A549 (cell line): ENCODE measurements at regions not wholly inside any gene's neighbourhood (a gene's known extent, or its start where the extent isn't known, plus 50 kb on each side); places are given as distances from the start of the nearest gene placed in this dataset.

Experiments used
- ATAC-seq, 2 experiments: fragments of 200-7000 bp in 1 of 2; fragments of >200 bp in 1 of 2; cut with Nextera tagmentation in 1 of 2; cut with Tn5 transposase in 1 of 2; 3 replicates each; pipeline versions ENCODE4 v1.8.0 to v1.9.1; 2018 to 2020; ENCODE audit warnings: mild to moderate bottlenecking in 1 of 2, moderate library complexity in 1 of 2
- CTCF ChIA-PET: fragments of 300-600 bp; sonication (Branson Sonifier 250); formaldehyde crosslinking; extraction: SDS; loops from one replicate; lab custom pipeline; 2021; ENCODE audit warnings: antibody characterized with exemption, inconsistent platforms; lab: Yijun Ruan, JAX
- POLR2A ChIA-PET: fragments of 350-600 bp; formaldehyde crosslinking; extraction: SDS; loops from one replicate; lab custom pipeline; 2021; ENCODE audit warnings: antibody characterized with exemption, inconsistent platforms; lab: Yijun Ruan, JAX
- DNase-seq, 2 experiments: peaks; one replicate each; pipeline versions ENCODE4 v3.0.0 to v3.0.0-alpha.2; 2011 to 2016; ENCODE audit warnings: low read depth in 1 of 2, low spot score in 1 of 2
- FAIRE-seq: peaks from 2 replicates; lab custom pipeline; 2011; peaks lifted over from hg19 to GRCh38; lab: Jason Lieb, UNC
- H3K27ac ChIP-seq, 2 experiments: fragments of >200 bp; sonication (Bioruptor Twin); formaldehyde crosslinking; 3 replicates each; pipeline ENCODE4 v1.5.1; 2016 to 2017
- H3K4me1 ChIP-seq: fragments of >200 bp; sonication (Bioruptor Twin); formaldehyde crosslinking; 3 replicates; pipeline ENCODE4 v1.6.1; 2016
- H3K4me2 ChIP-seq: fragments of >200 bp; sonication (Bioruptor Twin); formaldehyde crosslinking; 3 replicates; pipeline ENCODE4 v1.6.1; 2016
- H3K4me3 ChIP-seq: fragments of >200 bp; sonication (Bioruptor Twin); formaldehyde crosslinking; 3 replicates; pipeline ENCODE4 v1.5.1; 2016
- H3K9me3 ChIP-seq: fragments of >200 bp; sonication (Bioruptor Twin); formaldehyde crosslinking; 3 replicates; pipeline ENCODE4 v1.6.1; 2016
- CEBPB ChIP-seq, 2 experiments: fragments of >200 bp in 1 of 2; sonication (Bioruptor Twin) in 1 of 2; formaldehyde crosslinking in 1 of 2; IDR thresholded peaks; 2 replicates each; pipeline ENCODE4 v1.6.1; 2012 to 2016
- CHD4 ChIP-seq: fragments of 200-600 bp; sonication (generic); IDR thresholded peaks from 2 replicates; pipeline ENCODE4 v1.6.1; 2016; ENCODE audit warnings: antibody characterized with exemption, mild to moderate bottlenecking, borderline replicate concordance
- EHF ChIP-seq: fragments of 250-450 bp; sonication (Bioruptor Pico); IDR thresholded peaks from 2 replicates; pipeline ENCODE4 v1.5.0; 2020; ENCODE audit warnings: mild to moderate bottlenecking
- EHMT2 ChIP-seq: fragments of 200-600 bp; sonication (generic); IDR thresholded peaks from 2 replicates; pipeline ENCODE4 v1.6.1; 2016; ENCODE audit warnings: antibody characterized with exemption, low read depth, mild to moderate bottlenecking, moderate library complexity
- ELK1 ChIP-seq: fragments of 150-350 bp; IDR thresholded peaks from 2 replicates; pipeline ENCODE4 v1.6.1; 2014; ENCODE audit warnings: low read depth, mild to moderate bottlenecking, low read length
- ESRRA ChIP-seq: fragments of 150-350 bp; IDR thresholded peaks from 2 replicates; pipeline ENCODE4 v1.6.1; 2014; ENCODE audit warnings: mild to moderate bottlenecking, low read length, borderline replicate concordance
- FOSB ChIP-seq: fragments of 250-450 bp; sonication (Bioruptor Pico); IDR thresholded peaks from 2 replicates; pipeline ENCODE4 v1.5.0; 2020; ENCODE audit warnings: mild to moderate bottlenecking, moderate library complexity
- FOSL2 ChIP-seq, 2 experiments: fragments of 450-650 bp in 1 of 2; fragments of >200 bp in 1 of 2; sonication (Bioruptor Twin) in 1 of 2; formaldehyde crosslinking; IDR thresholded peaks; 2 replicates each; pipeline versions ENCODE4 v1.5.0 to v1.6.1; 2016 to 2020; ENCODE audit warnings: mild to moderate bottlenecking in 1 of 2, moderate library complexity in 1 of 2
- FOXS1 ChIP-seq: fragments of 250-450 bp; sonication (Bioruptor Pico); IDR thresholded peaks from 2 replicates; pipeline ENCODE4 v1.5.0; 2020; ENCODE audit warnings: mild to moderate bottlenecking, moderate library complexity
- HDAC2 ChIP-seq: fragments of 200-600 bp; sonication (generic); IDR thresholded peaks from 2 replicates; pipeline ENCODE4 v1.6.1; 2016
- HES2 ChIP-seq: fragments of >200 bp; sonication (Bioruptor Twin); formaldehyde crosslinking; IDR thresholded peaks from 2 replicates; pipeline ENCODE4 v1.6.1; 2016
- HEYL ChIP-seq: fragments of 250-450 bp; sonication (Bioruptor Pico); IDR thresholded peaks from 2 replicates; pipeline ENCODE4 v1.8.0; 2021; ENCODE audit warnings: mild to moderate bottlenecking, moderate library complexity
- HMGXB4 ChIP-seq: fragments of 250-450 bp; sonication (Bioruptor Pico); IDR thresholded peaks from 2 replicates; pipeline ENCODE4 v1.5.0; 2021; ENCODE audit warnings: mild to moderate bottlenecking, moderate library complexity, borderline replicate concordance
- MAX ChIP-seq: IDR thresholded peaks from 2 replicates; pipeline ENCODE4 v1.6.1; 2012
- NFE2L2 ChIP-seq: fragments of 150-350 bp; conservative IDR thresholded peaks from 2 replicates; pipeline ENCODE4 v1.6.1; 2014; ENCODE audit warnings: low read length
- RCOR1 ChIP-seq: fragments of 150-350 bp; IDR thresholded peaks from 2 replicates; pipeline ENCODE4 v1.6.1; 2014; ENCODE audit warnings: antibody characterized with exemption, low read length, low read depth
- RNF2 ChIP-seq: fragments of 200-600 bp; sonication (generic); IDR thresholded peaks from 2 replicates; pipeline ENCODE4 v1.6.1; 2016; ENCODE audit warnings: low read depth, mild to moderate bottlenecking, antibody characterized with exemption, moderate library complexity, borderline replicate concordance
- SMC3 ChIP-seq: fragments of >200 bp; sonication (Bioruptor Twin); formaldehyde crosslinking; IDR thresholded peaks from 3 replicates; pipeline ENCODE4 v1.6.1; 2018; ENCODE audit warnings: inconsistent platforms
- SREBF2 ChIP-seq: fragments of 450-650 bp; IDR thresholded peaks from 2 replicates; pipeline ENCODE4 v1.6.1; 2014; ENCODE audit warnings: mild to moderate bottlenecking, moderate library complexity
- TFCP2L1 ChIP-seq: fragments of 250-450 bp; sonication (Bioruptor Pico); IDR thresholded peaks from 2 replicates; pipeline ENCODE4 v1.5.0; 2021; ENCODE audit warnings: mild to moderate bottlenecking
- ZC3H11A ChIP-seq: fragments of 450-650 bp; IDR thresholded peaks from 2 replicates; pipeline ENCODE4 v1.6.1; 2014; ENCODE audit warnings: antibody characterized with exemption, mild to moderate bottlenecking
- ZFP36 ChIP-seq: fragments of 450-650 bp; IDR thresholded peaks from 2 replicates; pipeline ENCODE4 v1.6.1; 2014; ENCODE audit warnings: borderline replicate concordance; ENCODE audit not compliant: partially characterized antibody
- ZNF302 ChIP-seq: fragments of 250-450 bp; sonication (Bioruptor Pico); IDR thresholded peaks from 2 replicates; pipeline ENCODE4 v1.9.0; 2021; ENCODE audit warnings: inconsistent platforms, mild to moderate bottlenecking, moderate library complexity
- WGBS: methylation state at CpG from one replicate; pipeline ENCODE4 v1.1.6; 2017; ENCODE audit errors: missing lambda C conversion rate; 5-methylcytosine and 5-hydroxymethylcytosine counted together
- TF ChIP-seq, protein P1 (sequence below): fragments of >200 bp; sonication (Bioruptor Twin); formaldehyde crosslinking; IDR thresholded peaks from 3 replicates; pipeline ENCODE4 v1.6.1; 2016

- ATAC-seq: no peak
- Histone ChIP-seq H3K9me3 (no peaks in the 10 kb centered on the region; the same call in 2 of the 3 replicates), H3K4me2 (no peak overlapping the region), H3K4me1 (no peaks in the 10 kb centered on the region)
- POLR2A ChIA-PET: no interaction called here
- DNase-seq: no peak
- no peak for TF ChIP-seq RNF2
- no peak for TF ChIP-seq ZFP36
- no peak for TF ChIP-seq ESRRA
- TF ChIP-seq SREBF2: no peak
- TF ChIP-seq ZNF302 (CRISPR knock-in tag): no peak
- TF ChIP-seq EHMT2: no peak
- no peak for TF ChIP-seq EHF (CRISPR knock-in tag)
- TF ChIP-seq, all 56 proteins: peak for 0
- CTCF ChIA-PET: no interaction called here
- Histone ChIP-seq H3K27ac (no peak overlapping the region), H3K4me3 (no peak overlapping the region)
- FAIRE-seq: no peak
- 0% methylated on average over 6 of the region's 7 CpGs for WGBS
Measured at GRCh38 chr12:125687820-125688219, 622.6 kb downstream of the AACS start.

- no peak for DNase-seq
- no peak for FAIRE-seq
- no peak overlapping the region for H3K27ac ChIP-seq
- TF ChIP-seq HDAC2 (no peak), ZC3H11A (no peak), RCOR1 (no peak), MAX (no peak), HES2 (no peak), ELK1 (no peak), NFE2L2 (no peak)
- no peak overlapping the region for H3K4me2 ChIP-seq
- POLR2A ChIA-PET: no interaction called here
- H3K4me1 ChIP-seq: no peaks in the 10 kb centered on the region
- ATAC-seq: no peak
- CTCF ChIA-PET: no interaction called here
- 8% methylated on average over 7 of the region's 7 CpGs for WGBS
- no peak overlapping the region for H3K4me3 ChIP-seq
- no peaks in the 10 kb centered on the region; the same call in 2 of the 3 replicates for H3K9me3 ChIP-seq
Measured at GRCh38 chr12:125688223-125688622, 623.0 kb downstream of the AACS start.

DNA sequence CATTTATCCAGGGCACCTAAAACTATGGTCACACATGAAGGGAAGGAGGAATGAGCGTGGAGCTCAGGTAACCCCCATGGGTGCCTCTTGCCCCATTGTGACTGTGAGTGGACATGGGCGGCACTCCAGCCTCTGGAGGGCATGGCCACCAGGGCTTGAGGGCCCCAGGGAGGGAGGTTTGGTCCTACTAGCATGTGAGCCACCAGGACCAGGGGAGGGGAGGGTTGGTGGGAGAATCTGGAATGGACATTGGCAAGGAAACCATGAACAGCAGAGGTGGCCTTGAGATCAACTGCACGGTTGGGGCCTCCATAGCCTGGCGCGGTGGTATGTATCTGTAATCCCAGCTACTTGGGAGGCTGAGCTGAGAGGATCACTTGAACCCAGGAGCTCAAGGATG, 623.6 kb downstream of the AACS start:
- H3K4me2 ChIP-seq: no peak overlapping the region
- FAIRE-seq: no peak
- H3K9me3 ChIP-seq: no peaks in the 10 kb centered on the region; the same call in 2 of the 3 replicates
- ChIA-PET CTCF (no interaction called here), POLR2A (no interaction called here)
- no peak for TF ChIP-seq CEBPB (IDR thresholded peaks at IDR 0.05)
- TF ChIP-seq CHD4: no peak
- TF ChIP-seq HES2: no peak
- no peak for TF ChIP-seq SMC3
- no peak for TF ChIP-seq FOSL2 (IDR thresholded peaks at IDR 0.05)
- TF ChIP-seq FOSL2 (CRISPR knock-in tag; IDR thresholded peaks at IDR 0.05): no peak
- H3K4me1 ChIP-seq: no peaks in the 10 kb centered on the region
- DNase-seq: no peak
- no peak overlapping the region for H3K4me3 ChIP-seq
- H3K27ac ChIP-seq: no peak overlapping the region
- 46% methylated on average over 5 of the region's 5 CpGs for WGBS
- ATAC-seq: no peak

DNA sequence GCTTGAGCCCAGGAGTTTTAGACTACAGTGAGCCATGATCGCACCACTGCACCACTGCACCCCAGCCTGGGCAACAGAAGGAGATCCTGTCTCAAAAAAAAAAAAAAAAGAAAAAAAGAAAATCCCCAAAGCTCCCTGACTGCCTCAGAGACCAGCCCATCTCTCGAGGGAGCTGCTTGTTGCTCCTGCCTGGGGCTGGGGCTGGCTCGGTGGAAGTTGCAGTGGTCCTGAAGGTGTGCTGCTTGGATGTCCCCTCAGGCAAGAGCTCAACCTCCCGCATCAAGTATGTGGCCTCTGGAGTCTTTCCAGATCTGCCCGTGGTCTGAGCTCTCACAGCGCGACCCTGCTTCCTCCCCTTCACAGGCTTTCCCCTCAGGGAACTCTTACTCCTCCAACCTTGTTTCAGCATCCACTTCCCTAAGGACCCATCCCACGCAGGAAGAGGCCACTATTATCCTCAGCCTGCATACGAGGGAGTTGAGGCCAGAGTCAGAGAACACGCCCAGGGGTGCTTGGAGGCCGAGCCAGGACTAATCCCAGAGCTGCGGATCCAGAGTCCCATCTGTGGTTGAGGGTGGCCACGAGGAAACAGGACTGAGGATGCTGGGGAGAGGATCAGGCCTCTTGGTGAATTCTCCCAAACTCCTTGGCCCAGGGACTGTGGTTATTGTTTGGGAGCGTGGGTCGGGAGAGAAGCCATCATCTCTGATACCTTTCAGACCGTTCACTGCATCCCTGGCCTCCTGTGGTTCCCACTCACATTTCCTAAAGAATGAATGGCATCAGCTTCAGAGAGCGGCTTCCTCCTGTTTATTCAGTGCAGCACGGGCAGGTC, 624.6 kb downstream of the AACS start:
- Histone ChIP-seq H3K9me3 (no peaks in the 10 kb centered on the region; the same call in 2 of the 3 replicates), H3K4me2 (no peak overlapping the region), H3K27ac (no peak overlapping the region), H3K4me1 (no peaks in the 10 kb centered on the region), H3K4me3 (no peak overlapping the region)
- no peak for FAIRE-seq
- POLR2A ChIA-PET: no interaction called here
- ATAC-seq: no peak
- no peak for DNase-seq
- WGBS: 23% methylated on average over 18 of the region's 18 CpGs
- TF ChIP-seq EHMT2 (no peak), FOSB (CRISPR knock-in tag) (no peak), TFCP2L1 (CRISPR knock-in tag) (no peak), CEBPB (IDR thresholded peaks at IDR 0.05) (no peak), FOXS1 (CRISPR knock-in tag) (no peak), HEYL (no peak), ESRRA (no peak), MAX (no peak), HMGXB4 (CRISPR knock-in tag) (no peak), RNF2 (no peak), ZFP36 (no peak)
- TF ChIP-seq, protein P1, sequence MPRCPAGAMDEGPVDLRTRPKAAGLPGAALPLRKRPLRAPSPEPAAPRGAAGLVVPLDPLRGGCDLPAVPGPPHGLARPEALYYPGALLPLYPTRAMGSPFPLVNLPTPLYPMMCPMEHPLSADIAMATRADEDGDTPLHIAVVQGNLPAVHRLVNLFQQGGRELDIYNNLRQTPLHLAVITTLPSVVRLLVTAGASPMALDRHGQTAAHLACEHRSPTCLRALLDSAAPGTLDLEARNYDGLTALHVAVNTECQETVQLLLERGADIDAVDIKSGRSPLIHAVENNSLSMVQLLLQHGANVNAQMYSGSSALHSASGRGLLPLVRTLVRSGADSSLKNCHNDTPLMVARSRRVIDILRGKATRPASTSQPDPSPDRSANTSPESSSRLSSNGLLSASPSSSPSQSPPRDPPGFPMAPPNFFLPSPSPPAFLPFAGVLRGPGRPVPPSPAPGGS: no peak
- CTCF ChIA-PET: interaction anchor here (0.7 kb wide), 1 partner anchor 428 kb away, joined by 4 read pairs; no protein-coding TSS in a partner anchor
